ENCODE measurements at regions not wholly inside any gene's neighbourhood (a gene's known extent, or its start where the extent isn't known, plus 50 kb on each side); places are given as distances from the start of the nearest gene placed in this dataset.

- no peak for TF ChIP-seq POLR2A (IDR thresholded peaks at IDR 0.05)
- TF ChIP-seq CTCF (IDR thresholded peaks at IDR 0.05) = no peak
Measured at GRCh38 chr17:74053712-74054078, 149.8 kb upstream of the RPL38 start.

Data from prostate gland (tissue), 2 donors.